Femur (tissue), 1 donor: ENCODE measurements at regions not wholly inside any gene's neighbourhood (a gene's known extent, or its start where the extent isn't known, plus 50 kb on each side); places are given as distances from the start of the nearest gene placed in this dataset.
"Not testable (repeated sequence)": the region's sequence is repeated elsewhere in the genome, so short reads cannot be mapped to it uniquely, and the experiment has no call there.

ENCODE experiments used
- DNase-seq: peaks from one replicate; pipeline ENCODE4 v3.0.0-alpha.2; 2017

DNA sequence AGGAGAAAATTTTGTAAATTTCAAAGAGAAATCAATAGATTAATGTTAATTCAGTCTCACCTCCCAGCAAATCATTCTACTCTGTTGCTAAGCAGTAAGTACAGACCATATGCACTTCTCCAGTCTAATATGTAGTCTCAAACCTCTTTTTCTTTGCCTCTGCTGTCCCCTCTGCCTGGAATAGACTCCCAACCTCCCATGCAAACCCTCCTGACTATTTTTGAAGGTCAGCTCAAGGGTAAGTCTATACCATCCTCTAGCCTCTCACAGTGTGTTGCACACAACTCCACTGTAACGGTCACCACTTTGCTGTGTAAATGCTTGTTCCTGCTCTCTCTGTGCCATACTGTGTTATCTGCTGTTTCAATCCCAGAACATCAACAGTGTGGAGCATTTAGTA, 94.5 kb upstream of the TRIM77 start:
- DNase-seq = not testable (repeated sequence)

GRCh38 chr11:89616161-89616560, 93.9 kb upstream of the TRIM77 start:
- DNase-seq = not testable (repeated sequence)

DNA sequence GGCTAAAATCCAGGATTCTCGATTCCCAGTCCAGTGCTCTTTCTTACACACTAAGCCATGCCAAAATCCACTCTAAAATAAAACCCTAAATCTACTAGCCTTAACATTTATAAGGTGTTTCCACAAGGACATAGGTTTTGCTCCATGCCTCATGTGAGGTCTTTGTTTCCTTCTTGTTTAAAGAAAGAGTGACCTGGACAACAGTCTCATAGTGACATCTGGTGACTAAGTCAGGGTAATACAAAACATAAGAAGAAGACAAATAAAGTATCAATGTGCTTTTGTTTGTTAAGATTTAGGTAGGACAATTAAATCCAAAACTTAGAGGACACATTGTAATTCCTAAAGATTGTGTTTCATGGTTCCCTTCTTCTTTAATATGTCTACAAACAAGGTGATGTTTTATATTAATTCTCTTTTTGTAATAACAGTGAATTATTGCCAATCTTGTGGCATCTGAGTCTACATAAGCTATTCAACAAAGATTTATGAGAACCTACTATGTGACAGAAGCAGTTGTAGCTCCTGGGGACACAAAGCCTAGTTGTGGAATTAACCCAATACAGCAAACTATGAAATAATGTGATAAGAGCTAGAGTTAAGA, 93.0 kb upstream of the TRIM77 start:
- not testable (repeated sequence) for DNase-seq

DNA sequence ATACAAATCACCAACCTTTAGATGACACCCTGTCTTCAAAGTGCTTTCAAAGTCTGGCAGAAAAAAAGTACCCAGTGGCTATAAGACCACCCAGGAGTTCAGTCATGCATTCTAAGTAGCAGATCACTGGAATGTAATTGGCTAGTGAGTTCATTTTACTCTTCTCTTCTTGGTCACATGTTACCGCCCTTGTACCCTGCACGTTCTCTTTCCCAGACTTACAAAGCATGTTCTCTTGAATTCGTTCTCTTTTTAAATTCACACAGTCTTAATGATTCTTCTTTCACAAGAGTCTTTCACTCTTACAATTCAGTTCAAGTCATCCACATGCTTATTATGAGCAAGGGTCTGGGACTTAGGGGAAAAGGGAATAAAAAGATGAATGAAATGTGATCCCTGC, 89.4 kb upstream of the TRIM77 start:
- DNase-seq = not testable (repeated sequence)

GRCh38 chr11:89625171-89625570, 84.9 kb upstream of the TRIM77 start:
- no peak for DNase-seq

- no peak for DNase-seq
These were observed 83.7 kb upstream of the TRIM77 start for GRCh38 chr11:89626366-89626765.

- not testable (repeated sequence) for DNase-seq
These were observed 83.2 kb upstream of the TRIM77 start for GRCh38 chr11:89626881-89627280.

DNA sequence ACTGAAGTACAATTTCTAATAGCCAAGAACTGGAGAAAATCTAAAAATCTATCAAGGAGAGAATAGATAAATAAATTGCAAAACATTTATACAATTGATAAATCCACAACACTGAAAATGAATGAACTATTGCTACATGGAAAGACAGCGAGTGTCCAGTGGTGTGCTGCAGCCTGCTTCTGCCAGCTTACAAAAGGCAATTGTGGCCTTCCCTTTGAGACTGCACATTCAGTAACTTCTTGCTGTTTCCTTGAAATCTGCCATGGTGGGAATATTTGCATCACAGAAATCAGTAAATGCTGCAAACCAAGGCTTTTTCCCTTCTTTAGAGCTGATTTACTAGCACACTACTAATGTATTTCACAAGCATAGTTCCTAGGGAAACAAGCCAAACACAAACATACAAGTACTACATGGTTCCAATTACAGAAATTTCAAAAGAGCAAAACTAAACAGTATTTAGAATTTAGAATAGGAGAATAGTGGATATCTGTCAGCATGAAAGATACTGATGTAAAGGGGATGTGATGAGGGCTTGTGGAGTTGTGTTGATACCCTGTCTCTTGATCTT, 76.9 kb upstream of the TRIM77 start:
- no peak for DNase-seq

GRCh38 chr11:89640777-89641176, 69.3 kb upstream of the TRIM77 start:
- DNase-seq = not testable (repeated sequence)

DNA sequence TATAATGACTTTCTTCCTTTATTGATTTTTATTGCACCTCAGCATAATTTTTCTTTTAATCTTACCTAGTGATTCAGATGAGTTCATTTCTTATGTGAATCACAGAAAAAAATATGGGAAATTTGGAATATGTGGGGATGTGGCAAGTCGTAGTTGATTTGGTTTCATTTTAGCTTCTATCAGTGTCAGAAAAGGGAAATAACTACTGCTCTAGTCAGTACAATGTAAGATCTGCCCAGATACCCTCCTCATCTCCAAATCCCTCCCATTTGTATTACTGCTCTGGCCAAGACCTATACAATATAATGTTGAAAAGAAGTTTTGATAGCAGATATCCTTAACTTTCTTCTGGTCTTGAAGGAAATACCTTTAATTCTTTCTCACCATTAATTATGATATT, 61.9 kb upstream of the TRIM77 start:
- DNase-seq = not testable (repeated sequence)

- DNase-seq = not testable (repeated sequence)
These were observed 61.1 kb upstream of the TRIM77 start for GRCh38 chr11:89648996-89649395.

DNA sequence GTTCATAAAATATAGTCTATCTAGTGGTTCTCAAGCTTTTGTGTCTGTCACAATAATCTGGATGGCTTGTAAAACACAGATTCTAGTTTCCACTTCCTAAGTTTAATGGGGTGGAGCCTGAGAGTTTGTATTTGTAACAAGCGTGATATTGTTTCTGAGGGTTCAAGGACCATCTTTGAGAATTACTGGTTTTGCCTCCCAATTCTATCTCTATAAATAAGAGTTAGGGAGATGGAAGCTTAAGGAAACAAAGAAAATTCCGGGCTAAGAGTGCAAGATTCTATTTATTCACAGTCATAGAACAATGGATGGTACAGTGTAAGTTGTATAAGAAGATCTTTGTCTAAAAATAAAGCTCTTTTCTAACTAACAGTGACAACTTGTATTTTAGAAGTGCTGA, 55.4 kb upstream of the TRIM77 start:
- not testable (repeated sequence) for DNase-seq

- DNase-seq = not testable (repeated sequence)
These were observed 51.3 kb upstream of the TRIM77 start for GRCh38 chr11:89658767-89659166.

DNA sequence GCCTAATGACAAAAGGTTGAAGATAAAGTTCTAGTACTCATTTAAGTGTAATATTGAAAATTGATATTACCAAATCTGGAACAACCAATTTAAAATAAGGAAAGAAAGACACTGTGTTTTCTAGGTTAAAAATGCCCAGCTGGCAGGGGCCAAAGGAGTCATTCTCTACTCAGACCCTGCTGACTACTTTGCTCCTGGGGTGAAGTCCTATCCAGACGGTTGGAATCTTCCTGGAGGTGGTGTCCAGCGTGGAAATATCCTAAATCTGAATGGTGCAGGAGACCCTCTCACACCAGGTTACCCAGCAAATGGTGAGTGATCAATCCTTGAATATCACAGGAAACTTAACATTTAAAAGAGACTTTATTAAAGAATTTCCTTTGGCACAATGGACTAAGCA, 50.7 kb upstream of the TRIM77 start:
- DNase-seq = not testable (repeated sequence)

DNA sequence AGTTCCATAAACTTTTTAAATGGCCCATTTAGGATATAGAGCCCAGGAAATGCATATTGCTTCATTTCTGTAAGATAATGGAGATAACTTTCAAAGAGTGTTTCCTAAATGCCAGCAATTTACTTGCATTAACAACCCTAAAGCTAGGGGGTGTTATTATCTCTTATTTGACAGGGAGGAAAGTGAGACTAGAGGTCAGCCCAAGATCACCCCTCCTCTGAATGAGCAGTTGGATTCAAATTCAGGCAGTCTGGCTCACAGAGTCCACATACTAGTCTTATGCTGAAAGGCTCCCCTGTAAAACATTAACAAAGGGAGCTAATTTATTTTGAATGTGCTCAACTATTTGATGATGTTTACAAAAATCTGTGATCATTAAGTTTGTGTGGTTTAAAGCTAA, 49.9 kb upstream of the TRIM77 start:
- DNase-seq = no peak
